Liver (tissue), 3 donors: ENCODE measurements at regions not wholly inside any gene's neighbourhood (a gene's known extent, or its start where the extent isn't known, plus 50 kb on each side); places are given as distances from the start of the nearest gene placed in this dataset.

Source experiments
- FOXA1 ChIP-seq: IDR thresholded peaks from 2 replicates; pipeline ENCODE4 v1.6.1; 2016; ENCODE audit warnings: antibody characterized with exemption
- HNF4G ChIP-seq: IDR thresholded peaks from 2 replicates; pipeline ENCODE4 v1.6.1; 2016; ENCODE audit warnings: antibody characterized with exemption
- RAD21 ChIP-seq, 2 donors: IDR thresholded peaks; 2 replicates each; pipeline ENCODE4 v1.6.1; 2016; ENCODE audit warnings: antibody characterized with exemption in 2 of 2, mild to moderate bottlenecking in 2 of 2
- YY1 ChIP-seq: IDR thresholded peaks from 2 replicates; pipeline ENCODE4 v1.6.1; 2016; ENCODE audit warnings: antibody characterized with exemption, mild to moderate bottlenecking
- TF ChIP-seq, protein P1 (sequence below): fragments of 150-350 bp; IDR thresholded peaks from 2 replicates; pipeline ENCODE4 v1.5.1; 2017; ENCODE audit warnings: improper control_type of control experiment, low read depth, low read length; ENCODE audit not compliant: missing input control
- TF ChIP-seq, protein P2 (sequence below): IDR thresholded peaks from 2 replicates; pipeline ENCODE4 v1.6.1; 2016; ENCODE audit warnings: antibody characterized with exemption
- TF ChIP-seq, protein P3 (sequence below): IDR thresholded peaks from 2 replicates; pipeline ENCODE4 v1.6.1; 2016; ENCODE audit warnings: antibody characterized with exemption
- TF ChIP-seq, protein P4 (sequence below): IDR thresholded peaks from 2 replicates; pipeline ENCODE4 v1.6.1; 2016; ENCODE audit warnings: antibody characterized with exemption, mild to moderate bottlenecking
- TF ChIP-seq, protein P5 (sequence below): IDR thresholded peaks from 2 replicates; pipeline ENCODE4 v1.6.1; 2016; ENCODE audit warnings: antibody characterized with exemption
- donor health status: healthy.
- donor health status: healthy.

DNA sequence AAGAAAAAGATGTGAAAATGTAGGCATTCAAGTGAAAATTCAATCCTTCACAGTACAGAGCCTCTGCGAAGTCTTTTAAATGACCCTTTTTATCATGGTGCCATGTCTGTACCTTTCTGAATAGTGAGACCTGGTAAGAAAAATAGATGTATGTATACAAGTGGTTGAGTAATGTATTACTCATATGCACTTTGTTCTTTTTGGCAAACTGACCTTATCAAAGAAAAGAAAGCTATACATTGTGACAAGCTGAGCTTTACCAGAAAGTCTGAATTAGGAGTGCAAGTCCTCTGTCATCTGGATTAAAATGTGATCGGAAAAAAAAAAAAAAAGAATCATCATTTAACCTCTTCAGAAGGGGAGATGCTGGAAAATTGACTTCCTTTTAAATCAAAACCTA lies 356.4 kb upstream of the CCNH start:
- TF ChIP-seq, protein P1, sequence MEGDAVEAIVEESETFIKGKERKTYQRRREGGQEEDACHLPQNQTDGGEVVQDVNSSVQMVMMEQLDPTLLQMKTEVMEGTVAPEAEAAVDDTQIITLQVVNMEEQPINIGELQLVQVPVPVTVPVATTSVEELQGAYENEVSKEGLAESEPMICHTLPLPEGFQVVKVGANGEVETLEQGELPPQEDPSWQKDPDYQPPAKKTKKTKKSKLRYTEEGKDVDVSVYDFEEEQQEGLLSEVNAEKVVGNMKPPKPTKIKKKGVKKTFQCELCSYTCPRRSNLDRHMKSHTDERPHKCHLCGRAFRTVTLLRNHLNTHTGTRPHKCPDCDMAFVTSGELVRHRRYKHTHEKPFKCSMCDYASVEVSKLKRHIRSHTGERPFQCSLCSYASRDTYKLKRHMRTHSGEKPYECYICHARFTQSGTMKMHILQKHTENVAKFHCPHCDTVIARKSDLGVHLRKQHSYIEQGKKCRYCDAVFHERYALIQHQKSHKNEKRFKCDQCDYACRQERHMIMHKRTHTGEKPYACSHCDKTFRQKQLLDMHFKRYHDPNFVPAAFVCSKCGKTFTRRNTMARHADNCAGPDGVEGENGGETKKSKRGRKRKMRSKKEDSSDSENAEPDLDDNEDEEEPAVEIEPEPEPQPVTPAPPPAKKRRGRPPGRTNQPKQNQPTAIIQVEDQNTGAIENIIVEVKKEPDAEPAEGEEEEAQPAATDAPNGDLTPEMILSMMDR: no peak
- TF ChIP-seq, protein P2, sequence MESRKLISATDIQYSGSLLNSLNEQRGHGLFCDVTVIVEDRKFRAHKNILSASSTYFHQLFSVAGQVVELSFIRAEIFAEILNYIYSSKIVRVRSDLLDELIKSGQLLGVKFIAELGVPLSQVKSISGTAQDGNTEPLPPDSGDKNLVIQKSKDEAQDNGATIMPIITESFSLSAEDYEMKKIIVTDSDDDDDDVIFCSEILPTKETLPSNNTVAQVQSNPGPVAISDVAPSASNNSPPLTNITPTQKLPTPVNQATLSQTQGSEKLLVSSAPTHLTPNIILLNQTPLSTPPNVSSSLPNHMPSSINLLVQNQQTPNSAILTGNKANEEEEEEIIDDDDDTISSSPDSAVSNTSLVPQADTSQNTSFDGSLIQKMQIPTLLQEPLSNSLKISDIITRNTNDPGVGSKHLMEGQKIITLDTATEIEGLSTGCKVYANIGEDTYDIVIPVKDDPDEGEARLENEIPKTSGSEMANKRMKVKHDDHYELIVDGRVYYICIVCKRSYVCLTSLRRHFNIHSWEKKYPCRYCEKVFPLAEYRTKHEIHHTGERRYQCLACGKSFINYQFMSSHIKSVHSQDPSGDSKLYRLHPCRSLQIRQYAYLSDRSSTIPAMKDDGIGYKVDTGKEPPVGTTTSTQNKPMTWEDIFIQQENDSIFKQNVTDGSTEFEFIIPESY: no peak
- TF ChIP-seq FOXA1 (no peak), YY1 (no peak), HNF4G (no peak), RAD21 (IDR thresholded peaks at IDR 0.05) (no peak)
- TF ChIP-seq, protein P3, sequence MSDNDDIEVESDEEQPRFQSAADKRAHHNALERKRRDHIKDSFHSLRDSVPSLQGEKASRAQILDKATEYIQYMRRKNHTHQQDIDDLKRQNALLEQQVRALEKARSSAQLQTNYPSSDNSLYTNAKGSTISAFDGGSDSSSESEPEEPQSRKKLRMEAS: no peak
- TF ChIP-seq, protein P4, sequence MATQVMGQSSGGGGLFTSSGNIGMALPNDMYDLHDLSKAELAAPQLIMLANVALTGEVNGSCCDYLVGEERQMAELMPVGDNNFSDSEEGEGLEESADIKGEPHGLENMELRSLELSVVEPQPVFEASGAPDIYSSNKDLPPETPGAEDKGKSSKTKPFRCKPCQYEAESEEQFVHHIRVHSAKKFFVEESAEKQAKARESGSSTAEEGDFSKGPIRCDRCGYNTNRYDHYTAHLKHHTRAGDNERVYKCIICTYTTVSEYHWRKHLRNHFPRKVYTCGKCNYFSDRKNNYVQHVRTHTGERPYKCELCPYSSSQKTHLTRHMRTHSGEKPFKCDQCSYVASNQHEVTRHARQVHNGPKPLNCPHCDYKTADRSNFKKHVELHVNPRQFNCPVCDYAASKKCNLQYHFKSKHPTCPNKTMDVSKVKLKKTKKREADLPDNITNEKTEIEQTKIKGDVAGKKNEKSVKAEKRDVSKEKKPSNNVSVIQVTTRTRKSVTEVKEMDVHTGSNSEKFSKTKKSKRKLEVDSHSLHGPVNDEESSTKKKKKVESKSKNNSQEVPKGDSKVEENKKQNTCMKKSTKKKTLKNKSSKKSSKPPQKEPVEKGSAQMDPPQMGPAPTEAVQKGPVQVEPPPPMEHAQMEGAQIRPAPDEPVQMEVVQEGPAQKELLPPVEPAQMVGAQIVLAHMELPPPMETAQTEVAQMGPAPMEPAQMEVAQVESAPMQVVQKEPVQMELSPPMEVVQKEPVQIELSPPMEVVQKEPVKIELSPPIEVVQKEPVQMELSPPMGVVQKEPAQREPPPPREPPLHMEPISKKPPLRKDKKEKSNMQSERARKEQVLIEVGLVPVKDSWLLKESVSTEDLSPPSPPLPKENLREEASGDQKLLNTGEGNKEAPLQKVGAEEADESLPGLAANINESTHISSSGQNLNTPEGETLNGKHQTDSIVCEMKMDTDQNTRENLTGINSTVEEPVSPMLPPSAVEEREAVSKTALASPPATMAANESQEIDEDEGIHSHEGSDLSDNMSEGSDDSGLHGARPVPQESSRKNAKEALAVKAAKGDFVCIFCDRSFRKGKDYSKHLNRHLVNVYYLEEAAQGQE: no peak
- TF ChIP-seq, protein P5, sequence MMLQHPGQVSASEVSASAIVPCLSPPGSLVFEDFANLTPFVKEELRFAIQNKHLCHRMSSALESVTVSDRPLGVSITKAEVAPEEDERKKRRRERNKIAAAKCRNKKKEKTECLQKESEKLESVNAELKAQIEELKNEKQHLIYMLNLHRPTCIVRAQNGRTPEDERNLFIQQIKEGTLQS: no peak
